Chondrocyte (in vitro differentiated cells): ENCODE measurements at regions not wholly inside any gene's neighbourhood (a gene's known extent, or its start where the extent isn't known, plus 50 kb on each side); places are given as distances from the start of the nearest gene placed in this dataset.

Experiments
- DNase-seq: peaks from one replicate; pipeline ENCODE4 v3.0.0; 2021; ENCODE audit warnings: mixed read lengths, low spot score
- H3K27ac Mint-ChIP-seq: one replicate; pipeline ENCODE4 v1.8.0; 2021; ENCODE audit warnings: mild to moderate bottlenecking, moderate library complexity, mixed read lengths; ENCODE audit not compliant: unreplicated experiment
- H3K27me3 Mint-ChIP-seq: 2 replicates; pipeline ENCODE4 v1.8.0; 2021; ENCODE audit warnings: low read depth, mixed read lengths
- H3K36me3 Mint-ChIP-seq: 2 replicates; pipeline ENCODE4 v1.8.0; 2021; ENCODE audit warnings: low read depth, mixed read lengths
- H3K4me1 Mint-ChIP-seq: 2 replicates; pipeline ENCODE4 v1.8.0; 2021; ENCODE audit warnings: low read depth, mild to moderate bottlenecking, mixed read lengths
- H3K4me3 Mint-ChIP-seq: one replicate; pipeline ENCODE4 v1.8.0; 2021; ENCODE audit warnings: mild to moderate bottlenecking, moderate library complexity, mixed read lengths; ENCODE audit not compliant: unreplicated experiment
- H3K9me3 Mint-ChIP-seq: 2 replicates; pipeline ENCODE4 v1.8.0; 2021; ENCODE audit warnings: low read depth, mixed read lengths
- CTCF ChIP-seq: fragments of 200-600 bp; sonication (generic); IDR thresholded peaks from 2 replicates; pipeline ENCODE4 v1.5.0; 2021; ENCODE audit warnings: antibody characterized with exemption, mild to moderate bottlenecking, moderate library complexity

- no peak overlapping the region for H3K4me3 Mint-ChIP-seq
- H3K9me3 Mint-ChIP-seq = peaks cover 10% of the 10 kb centered on the region
- H3K36me3 Mint-ChIP-seq = no peaks in the 10 kb centered on the region
- no peak overlapping the region for H3K27ac Mint-ChIP-seq
- no peak for DNase-seq
- peaks cover 8% of the 10 kb centered on the region for H3K27me3 Mint-ChIP-seq
- H3K4me1 Mint-ChIP-seq = no peaks in the 10 kb centered on the region
- TF ChIP-seq CTCF = no peak
Observed at GRCh38 chr16:79401157-79401556, 199.4 kb downstream of the MAF start.

GRCh38 chr16:79400462-79401149 lies 199.9 kb downstream of the MAF start:
- no peak for TF ChIP-seq CTCF
- Mint-ChIP-seq H3K4me3 (no peak overlapping the region), H3K4me1 (no peaks in the 10 kb centered on the region), H3K36me3 (no peaks in the 10 kb centered on the region), H3K9me3 (peaks cover 5% of the 10 kb centered on the region), H3K27ac (no peak overlapping the region), H3K27me3 (peaks cover 6% of the 10 kb centered on the region)
- DNase-seq = no peak

GRCh38 chr16:79395591-79395990 lies 204.9 kb downstream of the MAF start:
- TF ChIP-seq CTCF = no peak
- Mint-ChIP-seq H3K27me3 (peaks cover 9% of the 10 kb centered on the region), H3K4me1 (no peaks in the 10 kb centered on the region), H3K4me3 (no peak overlapping the region), H3K27ac (no peak overlapping the region), H3K9me3 (peaks cover 4% of the 10 kb centered on the region), H3K36me3 (no peaks in the 10 kb centered on the region)
- no peak for DNase-seq

- Mint-ChIP-seq H3K27me3 (peaks cover 11% of the 10 kb centered on the region), H3K27ac (no peak overlapping the region), H3K4me1 (no peaks in the 10 kb centered on the region), H3K36me3 (no peaks in the 10 kb centered on the region), H3K4me3 (no peak overlapping the region), H3K9me3 (peaks cover 4% of the 10 kb centered on the region)
- DNase-seq = no peak
- no peak for TF ChIP-seq CTCF
Observed at GRCh38 chr16:79394206-79394605, 206.3 kb downstream of the MAF start.

GRCh38 chr16:79393564-79393963 lies 207.0 kb downstream of the MAF start:
- Mint-ChIP-seq H3K9me3 (peaks cover 4% of the 10 kb centered on the region), H3K27ac (no peak overlapping the region), H3K4me3 (no peak overlapping the region), H3K4me1 (no peaks in the 10 kb centered on the region), H3K27me3 (peaks cover 11% of the 10 kb centered on the region), H3K36me3 (no peaks in the 10 kb centered on the region)
- no peak for TF ChIP-seq CTCF
- no peak for DNase-seq
